HG03064 (cell line): ENCODE measurements at regions not wholly inside any gene's neighbourhood (a gene's known extent, or its start where the extent isn't known, plus 50 kb on each side); places are given as distances from the start of the nearest gene placed in this dataset.

Experiments used
- ATAC-seq: cut with Tn5 transposase; IDR thresholded peaks from one replicate; pipeline ENCODE4 v1.9.1; 2021; ENCODE audit warnings: low read depth; ENCODE audit not compliant: unreplicated experiment

DNA sequence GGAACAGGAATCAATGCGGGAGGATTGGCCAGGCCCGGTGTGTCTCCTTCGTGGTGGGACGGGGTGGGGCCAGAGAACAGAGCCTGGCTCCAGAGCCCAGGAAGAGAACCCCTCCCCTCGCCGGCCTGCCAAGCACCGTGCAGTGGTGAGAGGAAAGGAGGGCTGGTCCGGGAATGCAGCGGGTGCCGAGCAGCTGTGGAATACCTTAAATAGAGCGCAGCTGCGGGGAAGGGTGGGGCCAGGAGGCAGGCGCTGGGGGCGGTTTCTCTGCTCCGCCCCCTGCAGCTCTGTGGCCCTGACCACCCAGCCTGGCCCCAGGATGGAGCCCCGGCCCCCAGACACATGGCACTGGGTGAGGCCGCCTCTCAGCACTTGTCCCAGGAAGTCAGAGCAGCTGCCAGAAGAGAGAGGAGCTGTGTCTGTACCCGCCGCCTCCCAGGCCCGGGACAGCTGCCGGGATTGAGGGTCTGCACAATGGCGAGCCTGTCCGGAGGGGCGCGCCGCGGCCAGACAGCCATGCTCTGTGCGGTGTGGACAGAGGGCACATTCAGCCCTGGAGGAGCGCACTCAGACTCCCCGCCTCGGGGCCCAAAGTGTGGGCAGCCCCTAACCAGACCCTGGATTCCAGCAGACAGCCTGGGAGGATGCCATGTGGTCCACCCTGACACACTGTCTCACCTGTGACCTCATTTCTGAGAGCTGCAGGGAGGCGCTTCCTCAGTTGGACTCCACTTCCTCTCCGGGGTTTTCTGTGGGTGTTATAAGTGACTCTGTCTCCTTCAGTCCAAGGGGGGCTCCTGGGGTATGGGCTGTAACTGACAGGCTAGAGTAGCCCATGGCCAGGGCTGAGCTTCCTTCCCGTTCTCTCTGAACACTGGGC, 268.8 kb downstream of the SEC14L1 start:
- ATAC-seq = no peak

DNA sequence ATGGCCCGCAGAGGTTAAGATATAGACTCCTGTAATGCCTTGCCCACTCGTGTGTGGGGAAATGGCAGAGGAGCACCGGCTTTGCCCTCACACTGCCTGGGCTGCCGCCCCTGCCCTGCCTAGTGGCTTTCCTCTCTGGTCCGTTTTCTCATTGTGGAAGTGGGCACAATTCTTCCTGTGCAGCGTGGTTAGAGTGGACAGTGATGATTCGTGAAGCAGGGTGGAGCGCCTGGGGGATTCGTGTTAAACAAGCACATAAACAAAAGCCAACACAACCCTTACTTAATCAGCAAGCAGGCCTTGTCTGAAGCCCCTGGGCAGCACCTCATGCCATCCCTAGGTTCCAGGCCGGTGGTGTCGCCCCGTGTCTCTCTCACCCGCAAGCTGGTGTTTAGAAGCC, 269.7 kb downstream of the SEC14L1 start:
- no peak for ATAC-seq

- ATAC-seq = no peak
Measured at GRCh38 chr17:77414811-77415400, 274.1 kb downstream of the SEC14L1 start.

- no peak for ATAC-seq
Measured at GRCh38 chr17:77416105-77416713, 275.4 kb downstream of the SEC14L1 start.

DNA sequence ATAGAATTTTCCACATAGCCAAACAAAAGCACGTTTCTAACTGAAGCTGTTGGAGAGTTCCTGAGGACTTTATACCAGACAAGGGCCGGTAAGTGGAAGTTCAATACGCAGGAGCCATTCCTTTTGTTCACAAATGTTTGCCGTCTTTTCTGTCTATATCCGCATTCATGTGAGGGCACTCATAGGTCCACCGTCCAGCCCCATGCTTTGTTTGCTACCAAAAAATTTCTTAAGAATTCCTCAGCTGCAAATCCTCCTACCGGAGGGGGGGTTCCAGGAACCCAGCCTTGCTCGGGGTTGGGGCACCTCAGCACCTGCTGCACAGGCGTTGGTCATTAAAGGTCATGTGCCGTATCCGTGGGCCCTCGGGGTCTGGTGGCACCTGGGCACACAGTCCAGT, 276.8 kb downstream of the SEC14L1 start:
- no peak for ATAC-seq

- no peak for ATAC-seq
Measured at GRCh38 chr17:77418609-77419008, 277.8 kb downstream of the SEC14L1 start.

DNA sequence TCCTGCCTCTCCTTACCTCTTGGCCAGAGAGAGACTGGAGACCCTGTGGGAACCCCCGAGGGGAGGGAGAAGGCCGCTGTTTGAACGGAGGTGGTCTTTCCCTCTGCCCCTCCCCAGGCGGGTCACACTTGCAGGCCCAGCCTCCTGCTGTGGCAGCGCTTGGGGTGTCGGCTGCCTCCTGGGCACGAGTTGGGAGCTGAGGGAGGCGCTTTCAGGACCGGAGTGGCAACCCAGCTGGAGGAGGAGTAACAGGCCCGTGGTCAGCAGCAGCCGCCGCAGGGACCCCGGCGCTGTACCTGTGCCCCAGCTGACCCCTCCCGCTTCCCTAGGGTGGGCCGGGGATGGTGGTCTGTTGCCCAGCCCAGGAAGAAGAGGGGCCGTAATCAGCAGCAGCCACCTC, 278.3 kb downstream of the SEC14L1 start:
- no peak for ATAC-seq

DNA sequence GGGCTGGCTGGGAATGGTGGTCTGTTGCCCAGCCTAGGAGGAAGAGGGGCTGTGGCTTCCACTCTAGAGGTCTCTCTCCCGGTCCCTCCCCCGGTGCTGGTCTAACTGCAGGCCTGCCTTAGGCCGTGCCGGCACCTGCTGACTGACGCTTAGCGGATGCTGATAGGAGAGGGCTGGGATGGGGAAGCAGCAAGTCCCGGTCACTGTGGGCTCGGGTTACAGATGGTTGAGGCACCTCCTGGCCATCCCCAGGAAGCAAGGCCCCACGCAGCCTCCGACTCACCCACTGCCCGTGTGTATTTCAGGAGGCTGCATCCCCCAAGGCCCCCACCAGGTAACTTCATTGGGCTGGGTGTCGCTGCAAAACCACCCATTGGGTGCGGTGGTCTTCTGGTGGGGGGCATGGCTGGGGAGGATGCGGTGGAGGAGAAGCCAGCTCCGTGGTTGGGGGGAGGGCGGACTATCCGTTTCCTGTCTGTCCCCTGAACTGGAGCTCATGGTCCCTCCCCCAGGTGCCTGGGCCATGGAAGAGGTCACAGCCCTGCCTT, 278.9 kb downstream of the SEC14L1 start:
- ATAC-seq = no peak

DNA sequence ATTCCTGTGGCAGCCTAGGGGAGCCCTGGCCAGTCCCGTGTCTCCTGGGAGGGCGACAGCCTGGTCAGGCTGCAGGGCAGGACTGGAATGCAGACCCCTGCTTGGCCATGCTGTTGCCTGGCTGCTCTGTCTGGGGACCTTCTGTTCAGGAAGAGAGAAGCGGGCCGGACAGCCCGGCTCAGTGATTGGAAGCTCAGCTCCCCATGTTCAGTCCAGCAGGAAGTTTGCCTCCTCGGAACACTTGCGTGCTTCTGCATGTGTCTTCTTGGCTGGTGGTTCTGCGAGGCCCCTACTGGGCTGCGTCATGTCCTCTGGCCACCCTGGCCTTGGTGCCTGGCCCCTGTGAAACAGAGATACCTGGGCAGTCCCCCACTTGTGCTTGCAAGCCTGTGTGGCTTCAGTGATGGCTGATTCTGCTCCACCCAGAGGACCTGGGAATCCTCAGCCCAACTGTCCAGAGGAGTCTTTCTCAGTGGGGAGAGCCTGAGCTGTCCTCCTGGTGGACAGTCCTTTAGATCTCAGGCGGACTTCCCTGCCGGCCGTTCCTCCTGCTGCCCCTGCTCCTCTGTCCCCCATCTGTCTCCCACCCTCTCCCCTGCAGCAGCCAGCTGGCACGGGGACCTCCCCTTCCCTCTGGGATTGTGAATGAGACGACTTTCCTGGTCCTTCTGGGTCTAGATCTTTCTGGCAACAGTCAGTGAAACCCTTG, 279.5 kb downstream of the SEC14L1 start:
- ATAC-seq = no peak

DNA sequence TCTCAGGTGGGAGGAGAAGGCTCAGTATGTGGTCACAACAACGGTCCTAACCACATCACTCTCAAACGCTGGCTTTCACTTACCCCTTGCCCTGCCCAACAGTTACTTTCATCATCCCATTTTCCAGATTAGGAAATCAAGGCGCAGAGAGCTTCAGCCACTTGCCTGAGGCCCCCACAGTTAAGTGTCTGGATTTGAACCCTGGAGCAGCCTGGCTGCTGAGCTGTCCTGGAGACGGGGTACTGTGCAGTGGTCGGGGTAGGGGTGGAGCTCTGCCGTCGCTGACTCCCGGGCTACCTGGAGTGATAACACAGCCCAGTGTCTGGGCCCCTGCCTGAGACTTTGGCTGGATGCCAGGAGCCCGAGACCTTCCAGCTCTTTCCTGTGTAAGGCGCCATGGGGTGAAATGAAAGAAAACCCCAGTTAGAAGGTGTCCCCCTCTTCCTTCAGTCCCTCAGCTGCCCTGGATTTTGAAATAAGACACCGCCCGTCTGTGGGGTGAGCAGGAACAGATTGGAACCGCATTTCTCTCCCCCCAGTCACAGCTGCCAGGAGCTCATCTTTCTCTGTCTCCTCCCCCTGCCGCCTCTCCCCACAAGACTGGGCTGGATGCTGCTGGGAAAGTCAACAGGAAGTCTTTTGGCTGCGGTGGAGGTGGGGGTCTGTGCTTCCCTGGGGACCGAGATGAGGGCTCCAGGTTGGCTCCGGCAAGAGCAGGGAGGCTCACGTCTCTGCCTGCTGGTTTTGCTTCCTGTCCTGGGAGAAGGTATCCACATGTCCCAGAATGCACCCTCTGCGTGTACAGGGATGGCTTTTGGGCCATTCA, 280.2 kb downstream of the SEC14L1 start:
- ATAC-seq = no peak

DNA sequence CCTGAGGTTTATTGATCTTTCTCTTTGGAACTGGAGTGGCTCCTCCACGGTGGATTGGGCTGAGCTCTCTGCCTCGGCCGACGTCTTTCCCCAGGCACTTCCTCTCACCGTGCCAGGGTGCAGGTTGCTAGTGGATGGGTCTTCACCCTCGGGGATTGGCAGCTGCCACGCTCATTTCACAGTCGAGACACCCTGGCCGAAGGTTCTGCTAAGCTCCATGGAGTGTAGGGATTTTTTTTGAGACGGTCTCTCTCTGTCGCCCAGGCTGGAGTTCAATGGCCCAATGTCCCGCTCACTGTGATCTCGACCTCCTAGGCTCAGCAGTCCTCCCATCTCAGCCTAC, 280.8 kb downstream of the SEC14L1 start:
- ATAC-seq = no peak

- no peak for ATAC-seq
Measured at GRCh38 chr17:77422104-77422747, 281.5 kb downstream of the SEC14L1 start.

- ATAC-seq = no peak
Measured at GRCh38 chr17:77422748-77423113, 282.0 kb downstream of the SEC14L1 start.

DNA sequence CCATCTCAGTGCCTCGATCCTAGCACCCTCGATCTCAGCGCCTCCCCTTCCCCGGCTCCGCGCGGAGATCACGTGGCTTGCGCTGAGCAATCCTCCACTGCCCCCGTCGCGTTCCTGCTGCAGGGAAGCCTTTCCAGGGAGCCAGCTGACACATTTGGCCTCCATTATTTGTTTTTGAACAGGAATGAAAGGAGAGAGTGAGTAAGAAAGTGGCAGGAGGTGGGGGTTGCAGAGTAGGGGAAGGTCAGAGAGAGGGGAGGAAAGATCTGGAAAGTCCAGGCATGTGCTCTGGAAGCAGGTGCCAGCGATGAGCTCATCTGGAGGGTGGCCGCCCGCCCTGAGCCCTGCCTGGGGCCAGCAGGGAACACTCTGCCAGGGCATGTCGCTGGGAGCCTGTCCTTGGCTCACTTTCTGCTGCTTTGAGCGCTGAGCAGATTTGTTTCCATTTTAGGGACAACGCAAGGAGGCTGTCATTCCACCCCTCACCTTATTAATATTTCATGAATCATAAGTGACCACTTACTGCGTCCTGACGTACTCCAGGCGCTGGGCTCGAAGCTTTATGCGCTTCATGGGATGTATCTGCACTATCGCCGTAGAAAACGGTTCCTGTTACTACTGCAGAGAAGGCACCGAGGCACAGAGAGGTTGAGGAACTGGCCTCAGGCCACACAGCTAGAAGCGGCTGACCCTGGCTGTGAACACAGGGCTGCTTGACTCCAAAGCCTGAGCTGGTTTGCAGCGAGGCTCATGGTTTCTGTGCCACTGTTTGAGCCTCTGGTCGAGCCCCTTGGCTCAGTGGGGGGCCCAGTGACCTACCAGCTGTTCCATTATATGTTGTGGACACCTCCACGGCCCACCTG, 283.1 kb downstream of the SEC14L1 start:
- ATAC-seq = no peak

DNA sequence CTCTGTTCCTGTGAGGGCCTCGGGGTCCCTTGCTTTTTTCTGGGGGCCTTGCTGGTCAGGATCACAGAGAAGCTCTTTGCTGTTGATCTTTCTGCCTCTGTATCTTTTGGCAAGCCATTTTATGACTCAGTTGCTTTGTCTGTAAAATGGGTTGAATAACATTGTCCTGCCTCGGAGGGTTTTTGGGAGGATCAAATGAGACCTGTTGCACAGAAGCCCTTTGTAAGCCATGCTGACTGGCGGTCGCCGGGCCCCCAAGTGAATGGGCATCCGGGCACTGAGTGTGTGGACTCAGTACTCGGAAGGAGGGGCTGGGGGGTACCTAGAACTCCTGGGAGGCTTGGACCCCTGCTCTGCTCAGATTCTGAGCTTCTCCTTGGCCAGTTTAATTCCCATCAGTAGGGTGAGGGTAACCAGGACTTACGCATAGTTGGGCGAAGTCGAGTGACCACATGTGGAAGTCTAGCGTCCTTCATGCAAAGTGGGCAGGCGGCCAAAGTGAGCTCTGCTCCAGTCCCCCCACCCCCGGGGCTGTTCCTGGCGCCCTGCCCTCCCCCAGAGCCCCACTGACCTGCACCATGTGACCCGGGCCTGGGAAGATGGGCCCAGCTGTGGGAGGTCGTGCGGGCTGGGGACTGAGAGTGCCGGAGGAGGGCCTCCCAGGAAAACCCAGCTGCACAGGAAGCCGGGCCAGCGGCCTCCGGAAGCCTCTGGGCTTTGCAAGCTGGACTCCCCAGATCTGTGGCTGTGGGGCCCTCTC, 284.0 kb downstream of the SEC14L1 start:
- no peak for ATAC-seq

DNA sequence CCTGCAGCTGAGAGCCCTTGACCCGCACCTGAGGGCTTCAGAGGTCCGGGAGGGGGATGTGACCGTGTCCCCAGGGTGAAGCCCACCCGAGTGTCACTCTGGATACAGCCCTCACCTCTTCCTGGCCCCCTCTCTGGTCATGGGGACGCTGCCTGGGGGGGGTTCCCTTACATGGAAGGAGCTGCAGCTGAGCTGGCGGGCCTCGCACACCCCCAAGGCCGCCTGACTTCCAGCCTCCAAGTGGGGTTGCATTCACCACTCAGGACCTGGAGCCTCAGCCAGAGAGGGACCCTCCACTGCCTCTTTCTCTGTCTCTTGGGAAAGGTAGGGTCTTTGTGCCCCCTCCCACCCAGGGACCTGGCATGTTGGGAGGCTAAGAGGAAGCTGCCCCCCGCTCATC, 284.6 kb downstream of the SEC14L1 start:
- ATAC-seq = no peak

DNA sequence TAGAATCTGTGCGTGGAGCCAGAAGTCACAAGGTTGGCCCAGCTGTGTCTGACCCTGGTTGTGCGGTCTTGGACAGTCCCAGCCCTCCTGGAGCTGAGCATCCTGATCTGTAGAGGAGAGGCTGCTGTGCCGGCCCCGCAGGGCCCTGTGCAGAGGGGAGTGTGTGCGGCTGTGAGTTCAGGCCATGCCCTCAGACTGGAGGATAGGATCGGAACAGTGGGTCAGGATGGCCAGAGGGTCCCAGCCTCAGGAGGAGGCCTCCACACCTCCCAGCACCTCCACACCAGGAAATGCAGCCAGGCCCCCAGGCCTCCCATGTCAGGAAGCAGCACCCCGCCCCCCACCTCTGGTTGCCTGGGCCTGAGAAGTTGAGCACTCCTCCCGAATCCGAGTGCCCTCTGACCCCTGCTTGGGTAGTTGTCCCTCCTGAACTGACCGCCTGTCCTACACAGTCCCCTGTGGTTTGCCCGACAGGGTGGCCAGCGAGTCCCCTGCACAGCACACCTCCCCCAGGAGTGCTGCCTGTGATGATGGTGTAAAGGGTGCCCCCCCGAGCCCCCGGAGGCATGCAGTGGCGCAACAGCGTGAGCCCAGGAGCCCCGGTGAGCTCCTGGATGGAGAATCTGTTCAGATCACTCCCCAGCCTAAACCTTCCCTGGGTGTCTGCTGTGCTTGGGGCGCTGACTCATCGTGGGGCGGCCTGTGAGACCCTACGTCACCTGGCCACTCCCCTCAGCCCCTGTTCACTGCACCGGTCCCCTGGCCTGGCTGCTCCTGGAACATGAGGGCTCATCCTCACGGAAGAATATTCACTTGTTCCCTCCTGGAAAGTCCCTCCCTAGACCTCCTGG, 285.2 kb downstream of the SEC14L1 start:
- no peak for ATAC-seq
